PC-3 (cell line): ENCODE measurements at regions not wholly inside any gene's neighbourhood (a gene's known extent, or its start where the extent isn't known, plus 50 kb on each side); places are given as distances from the start of the nearest gene placed in this dataset.

Source experiments
- CTCF ChIP-seq: fragments of 300-600 bp; sonication (generic); conservative IDR thresholded peaks from 2 replicates; pipeline ENCODE4 v1.5.1; 2017; ENCODE audit warnings: antibody characterized with exemption, low read depth, mild to moderate bottlenecking, low read length
- EZH2 ChIP-seq: fragments of 300-600 bp; sonication (generic); IDR thresholded peaks from one replicate; pipeline ENCODE4 v1.6.1; 2017; ENCODE audit warnings: antibody characterized with exemption, mild to moderate bottlenecking, low read length; ENCODE audit not compliant: unreplicated experiment
- EZH2phosphoT487 ChIP-seq: fragments of 300-600 bp; sonication (generic); IDR thresholded peaks from 2 replicates; pipeline ENCODE4 v1.6.1; 2018; ENCODE audit warnings: mild to moderate bottlenecking, antibody characterized with exemption, low read length, borderline replicate concordance

GRCh38 chr5:171709930-171710329 lies 75.7 kb upstream of the SMIM23 start:
- no peak for TF ChIP-seq EZH2
- TF ChIP-seq CTCF: no peak
- no peak for TF ChIP-seq EZH2phosphoT487
